ENCODE measurements at regions not wholly inside any gene's neighbourhood (a gene's known extent, or its start where the extent isn't known, plus 50 kb on each side); places are given as distances from the start of the nearest gene placed in this dataset.

DNA sequence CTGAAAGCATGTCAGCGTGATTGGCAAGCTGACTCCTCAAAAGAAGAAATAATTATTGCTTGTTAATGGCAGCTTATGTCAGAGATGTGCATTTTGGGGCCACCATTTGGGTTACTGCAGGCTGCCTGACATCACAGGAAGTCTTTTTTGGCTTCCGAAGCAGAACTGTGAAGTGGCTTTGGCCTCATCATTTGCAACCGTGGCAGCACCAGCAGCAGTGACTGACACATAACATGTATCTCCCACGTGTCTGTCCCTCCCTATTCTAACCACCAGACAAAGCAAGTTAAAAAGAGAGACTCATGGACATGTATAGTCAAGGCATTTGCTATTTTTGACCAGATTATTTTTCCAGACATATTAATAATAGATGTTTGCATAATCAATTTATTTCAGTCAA lies 488.7 kb upstream of the ACVR2A start:
- ChIA-PET CTCF (interaction anchor here (1.9 kb wide), 1 partner anchor 8 kb away, joined by 5 read pairs; no protein-coding TSS in a partner anchor), POLR2A (no interaction called here)
- no peaks in the 10 kb centered on the region for H3K36me3 ChIP-seq (ENCODE audit: insufficient read depth, low read length)
- ATAC-seq (ENCODE audit: poor library complexity): no peak
- no peak overlapping the region for H3K4me3 ChIP-seq (ENCODE audit: low read length)
- no peaks in the 10 kb centered on the region for H3K9me3 ChIP-seq (ENCODE audit: control insufficient read depth in 1 of 2, insufficient read depth in 1 of 2, low read length in 2 of 2)
- H3K27me3 ChIP-seq (ENCODE audit: control insufficient read depth in 1 of 2, insufficient read depth in 2 of 2, low read length in 2 of 2): no peaks in the 10 kb centered on the region
- Mint-ChIP-seq H3K4me3 (no peak overlapping the region), H3K27me3 (no peaks in the 10 kb centered on the region), H3K27ac (no peak overlapping the region), H3K9me3 (no peaks in the 10 kb centered on the region), H3K36me3 (ENCODE audit: low read depth) (no peaks in the 10 kb centered on the region), H3K4me1 (ENCODE audit: low read depth) (no peaks in the 10 kb centered on the region)
- no peaks in the 10 kb centered on the region for H3K4me1 ChIP-seq (ENCODE audit: insufficient read depth, low read length)
- no peak overlapping the region for H3K27ac ChIP-seq (ENCODE audit: low read depth in 1 of 2, low read length in 2 of 2)
- intact Hi-C loops (cut with DNase I, micrococcal nuclease): no loop called here
- TF ChIP-seq, protein P1, sequence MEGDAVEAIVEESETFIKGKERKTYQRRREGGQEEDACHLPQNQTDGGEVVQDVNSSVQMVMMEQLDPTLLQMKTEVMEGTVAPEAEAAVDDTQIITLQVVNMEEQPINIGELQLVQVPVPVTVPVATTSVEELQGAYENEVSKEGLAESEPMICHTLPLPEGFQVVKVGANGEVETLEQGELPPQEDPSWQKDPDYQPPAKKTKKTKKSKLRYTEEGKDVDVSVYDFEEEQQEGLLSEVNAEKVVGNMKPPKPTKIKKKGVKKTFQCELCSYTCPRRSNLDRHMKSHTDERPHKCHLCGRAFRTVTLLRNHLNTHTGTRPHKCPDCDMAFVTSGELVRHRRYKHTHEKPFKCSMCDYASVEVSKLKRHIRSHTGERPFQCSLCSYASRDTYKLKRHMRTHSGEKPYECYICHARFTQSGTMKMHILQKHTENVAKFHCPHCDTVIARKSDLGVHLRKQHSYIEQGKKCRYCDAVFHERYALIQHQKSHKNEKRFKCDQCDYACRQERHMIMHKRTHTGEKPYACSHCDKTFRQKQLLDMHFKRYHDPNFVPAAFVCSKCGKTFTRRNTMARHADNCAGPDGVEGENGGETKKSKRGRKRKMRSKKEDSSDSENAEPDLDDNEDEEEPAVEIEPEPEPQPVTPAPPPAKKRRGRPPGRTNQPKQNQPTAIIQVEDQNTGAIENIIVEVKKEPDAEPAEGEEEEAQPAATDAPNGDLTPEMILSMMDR (IDR thresholded peaks at IDR 0.05): no peak
- peak in 1 of 14 experiments; percentile 41 for DNase-seq

GRCh38 chr2:147355706-147356105 lies 489.1 kb upstream of the ACVR2A start:
- H3K9me3 Mint-ChIP-seq: no peaks in the 10 kb centered on the region
- Histone ChIP-seq H3K27ac (ENCODE audit: low read depth in 1 of 2, low read length in 2 of 2) (no peak overlapping the region), H3K4me3 (ENCODE audit: low read length) (no peak overlapping the region), H3K36me3 (ENCODE audit: insufficient read depth, low read length) (no peaks in the 10 kb centered on the region), H3K27me3 (ENCODE audit: control insufficient read depth in 1 of 2, insufficient read depth in 2 of 2, low read length in 2 of 2) (no peaks in the 10 kb centered on the region), H3K9me3 (ENCODE audit: control insufficient read depth in 1 of 2, insufficient read depth in 1 of 2, low read length in 2 of 2) (no peaks in the 10 kb centered on the region), H3K4me1 (ENCODE audit: insufficient read depth, low read length) (no peaks in the 10 kb centered on the region)
- ATAC-seq (ENCODE audit: poor library complexity) (no peak), DNase-seq (no peak)
- H3K27ac Mint-ChIP-seq: no peak overlapping the region
- intact Hi-C loops (cut with DNase I, micrococcal nuclease): no loop called here
- H3K4me1 Mint-ChIP-seq (ENCODE audit: low read depth): no peaks in the 10 kb centered on the region
- ChIA-PET POLR2A (no interaction called here), CTCF (interaction anchor here (1.9 kb wide), 1 partner anchor 9 kb away, joined by 5 read pairs; no protein-coding TSS in a partner anchor)
- no peaks in the 10 kb centered on the region for H3K36me3 Mint-ChIP-seq (ENCODE audit: low read depth)
- TF ChIP-seq, protein P1 (IDR thresholded peaks at IDR 0.05): no peak
- H3K4me3 Mint-ChIP-seq: no peak overlapping the region
- no peaks in the 10 kb centered on the region for H3K27me3 Mint-ChIP-seq

GRCh38 chr2:147353072-147353381 lies 491.8 kb upstream of the ACVR2A start:
- Mint-ChIP-seq H3K36me3 (ENCODE audit: low read depth) (no peaks in the 10 kb centered on the region), H3K27me3 (no peaks in the 10 kb centered on the region), H3K9me3 (no peaks in the 10 kb centered on the region), H3K4me1 (ENCODE audit: low read depth) (no peaks in the 10 kb centered on the region), H3K27ac (no peak overlapping the region), H3K4me3 (no peak overlapping the region)
- no peaks in the 10 kb centered on the region for H3K9me3 ChIP-seq (ENCODE audit: control insufficient read depth in 1 of 2, insufficient read depth in 1 of 2, low read length in 2 of 2)
- DNase-seq: no peak
- TF ChIP-seq, protein P1 (IDR thresholded peaks at IDR 0.05): no peak
- H3K36me3 ChIP-seq (ENCODE audit: insufficient read depth, low read length): no peaks in the 10 kb centered on the region
- ATAC-seq (ENCODE audit: poor library complexity): no peak
- ChIA-PET POLR2A (no interaction called here), CTCF (no interaction called here)
- H3K4me3 ChIP-seq (ENCODE audit: low read length): no peak overlapping the region
- H3K27ac ChIP-seq (ENCODE audit: low read depth in 1 of 2, low read length in 2 of 2): no peak overlapping the region
- H3K4me1 ChIP-seq (ENCODE audit: insufficient read depth, low read length): no peaks in the 10 kb centered on the region
- H3K27me3 ChIP-seq (ENCODE audit: control insufficient read depth in 1 of 2, insufficient read depth in 2 of 2, low read length in 2 of 2): no peaks in the 10 kb centered on the region
- intact Hi-C loops (cut with DNase I, micrococcal nuclease): no loop called here
